GM13976 (cell line): ENCODE measurements at regions not wholly inside any gene's neighbourhood (a gene's known extent, or its start where the extent isn't known, plus 50 kb on each side); places are given as distances from the start of the nearest gene placed in this dataset.

Experiments used
- DNase-seq: peaks from one replicate; pipeline ENCODE4 v3.0.0; 2012; ENCODE audit warnings: low spot score
- in situ Hi-C: fragments of 300-500 bp; cut with MboI; formaldehyde crosslinking; loops from one replicate; pipeline ENCODE4 v1.12.0; 2022; ENCODE audit warnings: low sequenced_read_pairs, mixed read lengths, inconsistent platforms; ENCODE audit not compliant: unreplicated experiment
- TF ChIP-seq, protein P1 (sequence below): IDR thresholded peaks from 2 replicates; pipeline ENCODE4 v1.5.1; 2012; ENCODE audit warnings: borderline replicate concordance, mild to moderate bottlenecking; ENCODE audit not compliant: insufficient read depth; ENCODE audit errors: extremely low read depth, missing control alignments, control extremely low read depth

DNA sequence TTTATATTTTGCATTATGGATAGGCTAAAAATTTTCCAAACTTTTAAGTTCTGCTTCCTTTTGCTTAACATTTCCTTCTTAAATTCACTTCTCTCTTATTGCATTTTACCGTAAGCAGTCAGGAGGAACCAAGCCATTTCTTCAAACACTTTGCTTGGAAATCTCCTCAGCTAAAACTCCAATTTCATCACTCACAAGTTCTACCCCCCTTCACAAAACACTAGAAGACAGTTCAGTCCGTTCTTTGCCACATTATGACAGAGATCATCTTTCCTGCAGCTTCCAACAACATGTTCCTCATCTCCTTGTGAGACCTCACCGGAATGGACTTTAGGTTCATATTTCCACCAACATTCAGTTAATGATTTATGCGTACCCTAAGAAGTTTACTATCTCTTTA is 79.2 kb upstream of the LY86 start:
- TF ChIP-seq, protein P1, sequence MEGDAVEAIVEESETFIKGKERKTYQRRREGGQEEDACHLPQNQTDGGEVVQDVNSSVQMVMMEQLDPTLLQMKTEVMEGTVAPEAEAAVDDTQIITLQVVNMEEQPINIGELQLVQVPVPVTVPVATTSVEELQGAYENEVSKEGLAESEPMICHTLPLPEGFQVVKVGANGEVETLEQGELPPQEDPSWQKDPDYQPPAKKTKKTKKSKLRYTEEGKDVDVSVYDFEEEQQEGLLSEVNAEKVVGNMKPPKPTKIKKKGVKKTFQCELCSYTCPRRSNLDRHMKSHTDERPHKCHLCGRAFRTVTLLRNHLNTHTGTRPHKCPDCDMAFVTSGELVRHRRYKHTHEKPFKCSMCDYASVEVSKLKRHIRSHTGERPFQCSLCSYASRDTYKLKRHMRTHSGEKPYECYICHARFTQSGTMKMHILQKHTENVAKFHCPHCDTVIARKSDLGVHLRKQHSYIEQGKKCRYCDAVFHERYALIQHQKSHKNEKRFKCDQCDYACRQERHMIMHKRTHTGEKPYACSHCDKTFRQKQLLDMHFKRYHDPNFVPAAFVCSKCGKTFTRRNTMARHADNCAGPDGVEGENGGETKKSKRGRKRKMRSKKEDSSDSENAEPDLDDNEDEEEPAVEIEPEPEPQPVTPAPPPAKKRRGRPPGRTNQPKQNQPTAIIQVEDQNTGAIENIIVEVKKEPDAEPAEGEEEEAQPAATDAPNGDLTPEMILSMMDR: no peak
- in situ Hi-C loops: no loop called here
- DNase-seq: no peak

DNA sequence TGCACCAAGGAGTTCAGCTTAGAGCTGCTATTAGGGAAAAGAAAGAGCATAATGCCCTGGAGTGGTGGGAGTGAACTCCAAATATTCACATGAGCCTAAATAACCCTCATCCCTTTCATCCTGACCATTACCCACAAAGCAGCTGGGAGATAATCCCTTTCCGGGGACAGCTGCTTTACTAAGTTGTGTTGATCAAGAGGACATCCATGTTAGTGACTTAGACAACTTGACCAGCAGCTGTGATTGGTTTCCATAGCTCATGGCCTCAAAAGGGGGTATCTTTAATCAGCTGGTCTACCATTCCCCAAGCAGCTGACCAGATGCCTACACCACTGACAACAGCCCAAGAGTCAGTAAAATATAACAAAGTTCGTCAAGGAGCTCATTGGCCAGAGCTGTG is 75.8 kb upstream of the LY86 start:
- TF ChIP-seq, protein P1: no peak
- in situ Hi-C loops: no loop called here
- no peak for DNase-seq

DNA sequence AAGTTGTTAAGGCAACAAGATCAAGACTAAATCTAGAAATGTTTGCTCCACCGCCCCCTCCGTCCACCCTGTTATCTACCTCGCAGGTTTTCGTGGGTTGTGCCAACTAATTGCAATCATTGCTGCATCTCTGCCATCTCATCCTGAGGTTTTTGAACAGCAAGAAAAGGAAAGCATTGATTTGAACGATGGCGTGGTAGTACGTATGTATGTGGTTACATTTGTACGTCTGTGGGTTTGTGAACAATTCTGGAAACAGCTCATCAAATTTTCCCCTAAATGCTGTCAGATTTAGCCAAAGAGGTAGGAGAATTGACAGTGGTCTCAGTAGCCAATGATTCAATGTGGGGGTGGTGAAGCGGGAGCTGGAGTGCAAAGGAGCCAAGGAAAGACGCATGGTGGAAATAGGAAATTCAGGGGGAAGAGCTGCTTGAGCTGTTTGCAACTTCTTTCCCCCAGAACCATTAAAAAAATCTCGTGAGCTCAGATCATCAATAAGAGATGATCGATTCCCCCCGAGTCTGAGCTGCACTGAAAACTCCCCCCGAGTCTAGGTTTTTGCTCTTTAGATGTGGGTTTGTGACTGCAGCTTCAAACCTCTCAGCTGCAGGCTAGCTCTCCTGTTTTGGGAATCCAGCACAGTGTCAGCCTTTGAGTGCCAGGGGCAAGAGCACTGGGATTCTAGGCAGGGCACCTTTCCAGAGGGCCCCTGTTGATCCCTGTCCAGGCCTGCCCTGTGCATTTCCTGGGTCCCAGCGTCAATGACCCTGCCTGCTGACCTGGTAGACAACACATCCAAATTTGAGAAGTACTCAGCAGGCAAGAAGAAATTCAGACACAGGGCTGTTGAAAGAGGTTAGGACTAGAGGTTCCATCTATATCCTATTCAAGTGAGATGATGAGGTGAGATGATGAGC is 72.6 kb upstream of the LY86 start:
- no peak for DNase-seq
- TF ChIP-seq, protein P1: no peak
- in situ Hi-C loops: no loop called here

DNA sequence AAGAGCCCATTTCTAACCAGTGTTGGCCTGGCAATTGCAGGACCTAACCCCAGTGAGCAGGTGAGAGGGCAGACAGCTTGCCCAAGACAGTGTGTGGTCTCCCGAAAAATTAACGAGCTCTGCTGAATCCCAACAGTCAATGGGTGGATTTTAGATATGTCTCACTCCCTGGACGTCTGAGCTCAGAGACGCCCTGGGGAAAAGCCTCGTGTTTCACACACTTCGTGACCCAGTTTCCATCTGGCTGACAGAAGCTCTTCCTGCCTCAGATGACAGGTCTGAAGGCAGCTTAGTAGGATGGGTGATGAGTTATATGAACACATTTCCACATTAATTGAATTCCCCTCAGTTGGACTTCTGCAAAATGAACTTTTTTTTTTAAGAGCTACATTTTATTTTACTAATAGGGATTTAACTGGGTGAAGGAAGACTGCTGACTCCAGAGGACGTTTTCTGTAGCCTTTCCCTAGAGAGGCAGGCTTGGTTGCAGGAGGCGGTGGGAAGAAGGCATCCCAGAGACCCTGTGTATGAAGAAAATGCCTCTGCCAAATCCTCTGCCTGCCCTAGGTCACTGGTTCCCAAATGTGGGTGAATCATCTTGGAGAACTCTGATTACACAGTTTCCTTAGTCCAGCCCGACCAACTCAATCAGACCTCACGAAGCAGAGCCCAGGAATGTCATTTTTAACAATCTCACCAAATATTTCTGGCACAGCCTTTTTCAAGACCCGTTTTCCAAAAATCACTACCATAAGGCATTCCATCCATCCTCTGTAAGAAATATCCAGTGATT is 71.7 kb upstream of the LY86 start:
- TF ChIP-seq, protein P1: no peak
- no peak for DNase-seq
- in situ Hi-C loops: no loop called here

DNA sequence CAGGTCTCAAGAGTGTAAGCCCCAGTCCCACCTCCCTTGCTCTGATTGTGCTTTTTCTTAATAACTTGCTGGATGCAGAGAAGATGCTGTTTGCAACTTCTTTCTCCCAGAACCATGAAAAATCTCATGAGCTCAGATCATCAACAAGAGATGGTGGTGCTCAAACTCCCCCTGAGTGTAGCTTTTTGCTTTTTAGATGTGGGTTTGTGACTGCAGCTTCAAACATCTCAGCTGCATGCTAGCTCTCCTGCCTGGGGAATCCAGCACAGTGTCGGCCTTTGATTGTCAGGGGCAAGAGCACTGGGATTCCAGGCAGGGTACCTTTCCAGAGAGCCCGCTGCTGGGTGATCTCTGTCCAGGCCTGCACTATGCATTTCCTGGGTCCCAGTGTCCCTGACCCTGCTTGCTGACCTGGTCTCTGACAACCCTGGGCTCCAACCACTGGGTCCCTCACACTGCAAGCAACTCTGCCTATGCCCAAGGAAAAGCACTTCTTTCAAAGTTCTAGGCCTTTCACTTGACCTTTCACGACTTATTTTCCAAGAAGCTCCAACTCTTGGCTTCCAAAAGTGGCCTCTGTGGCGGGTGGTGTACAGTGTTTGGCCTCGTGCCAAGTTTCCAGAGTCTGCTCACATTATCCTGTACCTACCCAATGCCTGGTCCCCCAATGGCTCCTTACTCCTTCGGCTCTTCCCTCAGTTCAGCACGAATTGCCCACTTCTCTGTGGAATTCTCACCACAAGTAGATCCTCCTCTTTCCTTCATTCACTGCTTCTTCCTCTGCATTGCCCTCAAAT is 69.7 kb upstream of the LY86 start:
- no peak for DNase-seq
- TF ChIP-seq, protein P1: no peak
- in situ Hi-C loops: no loop called here

DNA sequence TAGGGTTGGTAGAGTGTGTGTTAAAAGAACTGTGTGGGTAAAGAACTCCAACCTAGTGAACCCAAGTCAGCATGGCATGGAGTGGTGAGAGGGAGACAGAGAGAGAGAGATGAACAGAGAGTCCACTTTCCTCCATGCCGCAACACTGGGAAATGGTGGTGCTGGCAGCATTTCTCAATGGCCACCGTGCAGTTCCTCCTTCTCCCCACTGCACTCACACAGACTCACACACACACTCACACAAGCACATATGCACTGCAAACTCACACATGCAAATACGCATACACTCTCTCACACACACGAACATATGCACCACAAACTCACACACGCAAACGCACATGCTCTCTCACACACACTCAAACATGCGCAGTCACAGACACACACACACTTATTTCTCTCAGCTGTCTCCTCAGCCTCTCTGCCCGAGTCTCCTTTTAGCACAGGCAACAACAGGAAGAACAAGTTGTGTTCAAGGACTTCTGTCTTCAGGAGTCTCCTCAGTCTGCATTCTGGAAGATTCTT is 66.5 kb upstream of the LY86 start:
- DNase-seq: no peak
- TF ChIP-seq, protein P1: no peak
- in situ Hi-C loops: no loop called here
